Lower lobe of right lung (tissue), 2 donors: ENCODE measurements at regions not wholly inside any gene's neighbourhood (a gene's known extent, or its start where the extent isn't known, plus 50 kb on each side); places are given as distances from the start of the nearest gene placed in this dataset.

Source experiments
- ATAC-seq, 2 donors: fragments of 200-7000 bp; cut with Tn5 transposase; one replicate each; pipeline ENCODE4 v1.9.1; 2020 to 2022; ENCODE audit warnings: mild to moderate bottlenecking in 2 of 2, moderate library complexity in 2 of 2
- DNase-seq: peaks from one replicate; pipeline ENCODE4 v3.0.0-alpha.2; 2020
- H3K27ac ChIP-seq: fragments of 200-600 bp; one replicate; pipeline ENCODE4 v1.8.0; 2022
- H3K27me3 ChIP-seq: fragments of 200-600 bp; one replicate; pipeline ENCODE4 v1.8.0; 2022; ENCODE audit warnings: low read depth
- H3K36me3 ChIP-seq: fragments of 200-600 bp; one replicate; pipeline ENCODE4 v1.8.0; 2022; ENCODE audit warnings: mild to moderate bottlenecking
- H3K4me1 ChIP-seq: fragments of 200-600 bp; one replicate; pipeline ENCODE4 v1.8.0; 2022
- H3K4me3 ChIP-seq: fragments of 200-600 bp; one replicate; pipeline ENCODE4 v1.8.0; 2022; ENCODE audit warnings: mild to moderate bottlenecking
- H3K9me3 ChIP-seq: fragments of 200-600 bp; one replicate; pipeline ENCODE4 v1.8.0; 2022
- CTCF ChIP-seq: fragments of 200-600 bp; IDR thresholded peaks from one replicate; pipeline ENCODE4 v1.8.0; 2022; ENCODE audit warnings: antibody characterized with exemption, mild to moderate bottlenecking
- intact Hi-C: fragments of 100-400 bp; cut with DNase I; formaldehyde crosslinking; loops from one replicate; pipeline ENCODE4 v1.11.0; 2022
- donor health status: DM: no; HTN: yes; CAD: no; lungs with severe emphysema.

- intact Hi-C loops = no loop called here
- Histone ChIP-seq H3K9me3 (no peaks in the 10 kb centered on the region), H3K27ac (no peak overlapping the region), H3K4me3 (no peak overlapping the region), H3K36me3 (no peaks in the 10 kb centered on the region), H3K27me3 (peaks cover 34% of the 10 kb centered on the region), H3K4me1 (no peaks in the 10 kb centered on the region)
- DNase-seq (no peak), ATAC-seq (no peak)
- no peak for TF ChIP-seq CTCF
Observed at GRCh38 chr22:27615408-27615807, 186.1 kb downstream of the MN1 start.

GRCh38 chr22:27616033-27616432 is 185.5 kb downstream of the MN1 start:
- Histone ChIP-seq H3K9me3 (no peaks in the 10 kb centered on the region), H3K4me1 (no peaks in the 10 kb centered on the region), H3K36me3 (no peaks in the 10 kb centered on the region), H3K27ac (no peak overlapping the region), H3K27me3 (peaks cover 34% of the 10 kb centered on the region), H3K4me3 (no peak overlapping the region)
- no peak for TF ChIP-seq CTCF
- no peak for ATAC-seq
- no peak for DNase-seq
- intact Hi-C loops = no loop called here

- Histone ChIP-seq H3K9me3 (no peaks in the 10 kb centered on the region), H3K27ac (no peak overlapping the region), H3K4me1 (no peaks in the 10 kb centered on the region), H3K27me3 (peaks cover 34% of the 10 kb centered on the region), H3K36me3 (no peaks in the 10 kb centered on the region), H3K4me3 (no peak overlapping the region)
- no peak for TF ChIP-seq CTCF
- intact Hi-C loops = no loop called here
- no peak for DNase-seq
- ATAC-seq = no peak
Observed at GRCh38 chr22:27617214-27617881, 184.2 kb downstream of the MN1 start.

- DNase-seq (no peak), ATAC-seq (no peak)
- Histone ChIP-seq H3K4me1 (no peaks in the 10 kb centered on the region), H3K9me3 (no peaks in the 10 kb centered on the region), H3K27me3 (peaks cover 3% of the 10 kb centered on the region), H3K4me3 (no peak overlapping the region), H3K36me3 (no peaks in the 10 kb centered on the region), H3K27ac (no peak overlapping the region)
- no peak for TF ChIP-seq CTCF
- intact Hi-C loops = no loop called here
Observed at GRCh38 chr22:27620367-27621154, 181.0 kb downstream of the MN1 start.

- TF ChIP-seq CTCF = no peak
- H3K4me1 ChIP-seq = no peaks in the 10 kb centered on the region
- no peaks in the 10 kb centered on the region for H3K9me3 ChIP-seq
- intact Hi-C loops = no loop called here
- no peak overlapping the region for H3K4me3 ChIP-seq
- no peaks in the 10 kb centered on the region for H3K27me3 ChIP-seq
- H3K27ac ChIP-seq = no peak overlapping the region
- ATAC-seq (no peak), DNase-seq (no peak)
- H3K36me3 ChIP-seq = no peaks in the 10 kb centered on the region
Observed at GRCh38 chr22:27621486-27622070, 180.0 kb downstream of the MN1 start.
